CD4-positive, CD25-positive, alpha-beta regulatory T cell (primary cell): ENCODE measurements at regions not wholly inside any gene's neighbourhood (a gene's known extent, or its start where the extent isn't known, plus 50 kb on each side); places are given as distances from the start of the nearest gene placed in this dataset.

Source experiments
- ATAC-seq, 2 donors: fragments of 150-1000 bp; cut with Tn5 transposase; one replicate each; pipeline ENCODE4 v1.10.0; 2021; ENCODE audit warnings: low read depth in 2 of 2, moderate number of reproducible peaks in 2 of 2, moderate library complexity in 1 of 2
- DNase-seq, 3 donors: peaks; one replicate each; pipeline versions ENCODE4 v3.0.0 to v3.0.0-alpha.2; 2012 to 2022; ENCODE audit warnings: mixed read lengths in 1 of 3
- H3K27ac ChIP-seq: one replicate; pipeline ENCODE4 v1.7.0; 2013; ENCODE audit warnings: mild to moderate bottlenecking, low read length; ENCODE audit not compliant: insufficient read depth, poor library complexity, severe bottlenecking
- H3K27me3 ChIP-seq: one replicate; pipeline ENCODE4 v1.7.0; 2013; ENCODE audit warnings: low read length; ENCODE audit not compliant: control insufficient read depth, insufficient read depth
- H3K36me3 ChIP-seq: one replicate; pipeline ENCODE4 v1.7.0; 2013; ENCODE audit warnings: mild to moderate bottlenecking, low read length, moderate library complexity; ENCODE audit not compliant: control insufficient read depth, insufficient read depth
- H3K4me1 ChIP-seq: 2 replicates; pipeline ENCODE4 v1.7.0; 2013; ENCODE audit warnings: mild to moderate bottlenecking, low read length; ENCODE audit not compliant: insufficient read depth, control insufficient read depth, poor library complexity, severe bottlenecking
- H3K4me3 ChIP-seq: one replicate; pipeline ENCODE4 v1.7.0; 2013; ENCODE audit warnings: low read depth, mild to moderate bottlenecking, low read length, moderate library complexity
- H3K9me3 ChIP-seq, 2 experiments: 1 replicate in 1 of 2; 2 replicates in 1 of 2; pipeline ENCODE4 v1.7.0; 2013; ENCODE audit warnings: low read length in 2 of 2, mild to moderate bottlenecking in 1 of 2, moderate library complexity in 1 of 2; ENCODE audit not compliant: control insufficient read depth in 2 of 2
- H3K27ac Mint-ChIP-seq, 3 donors: one replicate each; pipeline ENCODE4 v1.8.0; 2020 to 2022; ENCODE audit warnings: mild to moderate bottlenecking in 3 of 3, mixed read lengths in 3 of 3, moderate library complexity in 2 of 3
- H3K27me3 Mint-ChIP-seq: one replicate; pipeline ENCODE4 v1.8.0; 2022; ENCODE audit warnings: mild to moderate bottlenecking, mixed read lengths
- H3K36me3 Mint-ChIP-seq: one replicate; pipeline ENCODE4 v1.8.0; 2020; ENCODE audit warnings: mixed read lengths
- H3K4me1 Mint-ChIP-seq, 4 donors: one replicate each; pipeline ENCODE4 v1.8.0; 2020 to 2022; ENCODE audit warnings: mixed read lengths in 4 of 4, mild to moderate bottlenecking in 1 of 4
- H3K4me3 Mint-ChIP-seq, 4 donors: one replicate each; pipeline ENCODE4 v1.8.0; 2020 to 2022; ENCODE audit warnings: mild to moderate bottlenecking in 4 of 4, mixed read lengths in 4 of 4, moderate library complexity in 3 of 4
- H3K9me3 Mint-ChIP-seq, 7 donors: one replicate each; pipeline ENCODE4 v1.8.0; 2020 to 2022; ENCODE audit warnings: mixed read lengths in 7 of 7, mild to moderate bottlenecking in 3 of 7, moderate library complexity in 2 of 7

- no peaks in the 10 kb centered on the region for H3K4me1 Mint-ChIP-seq
- H3K4me3 ChIP-seq = no peak overlapping the region
- no peaks in the 10 kb centered on the region for H3K27me3 Mint-ChIP-seq
- no peaks in the 10 kb centered on the region for H3K9me3 ChIP-seq
- no peak overlapping the region for H3K27ac Mint-ChIP-seq
- H3K9me3 Mint-ChIP-seq = peaks cover 0 to 14% (median 2%) of the 10 kb centered on the region in 7 donors
- no peaks in the 10 kb centered on the region for H3K36me3 ChIP-seq
- no peak overlapping the region for H3K4me3 Mint-ChIP-seq
- H3K27ac ChIP-seq = no peak overlapping the region
- no peaks in the 10 kb centered on the region for H3K27me3 ChIP-seq
- no peaks in the 10 kb centered on the region for H3K36me3 Mint-ChIP-seq
- no peak for DNase-seq
- no peaks in the 10 kb centered on the region for H3K4me1 ChIP-seq
- no peak for ATAC-seq
Observed at GRCh38 chr10:57715233-57715632, 552.5 kb downstream of the IPMK start.

- no peak overlapping the region for H3K27ac Mint-ChIP-seq
- no peaks in the 10 kb centered on the region for H3K27me3 Mint-ChIP-seq
- ATAC-seq (no peak), DNase-seq (no peak)
- H3K27ac ChIP-seq = no peak overlapping the region
- H3K27me3 ChIP-seq = no peaks in the 10 kb centered on the region
- H3K4me1 ChIP-seq = no peaks in the 10 kb centered on the region
- H3K9me3 ChIP-seq = no peaks in the 10 kb centered on the region
- no peaks in the 10 kb centered on the region for H3K4me1 Mint-ChIP-seq
- H3K4me3 ChIP-seq = no peak overlapping the region
- H3K9me3 Mint-ChIP-seq = peaks cover 0 to 6% (median 0%) of the 10 kb centered on the region in 7 donors
- H3K36me3 Mint-ChIP-seq = no peaks in the 10 kb centered on the region
- H3K4me3 Mint-ChIP-seq = no peak overlapping the region
- no peaks in the 10 kb centered on the region for H3K36me3 ChIP-seq
Observed at GRCh38 chr10:57707300-57707658, 560.4 kb downstream of the IPMK start.

- H3K9me3 Mint-ChIP-seq = peaks cover 0 to 6% (median 0%) of the 10 kb centered on the region in 7 donors
- H3K4me1 ChIP-seq = no peaks in the 10 kb centered on the region
- H3K36me3 Mint-ChIP-seq = no peaks in the 10 kb centered on the region
- ATAC-seq (no peak), DNase-seq (no peak)
- no peaks in the 10 kb centered on the region for H3K4me1 Mint-ChIP-seq
- no peaks in the 10 kb centered on the region for H3K36me3 ChIP-seq
- no peak overlapping the region for H3K4me3 Mint-ChIP-seq
- H3K27ac ChIP-seq = no peak overlapping the region
- no peaks in the 10 kb centered on the region for H3K27me3 ChIP-seq
- H3K27ac Mint-ChIP-seq = no peak overlapping the region
- no peaks in the 10 kb centered on the region for H3K9me3 ChIP-seq
- H3K27me3 Mint-ChIP-seq = no peaks in the 10 kb centered on the region
- H3K4me3 ChIP-seq = no peak overlapping the region
Observed at GRCh38 chr10:57706576-57707299, 561.0 kb downstream of the IPMK start.

GRCh38 chr10:57706016-57706415 lies 561.7 kb downstream of the IPMK start:
- DNase-seq = no peak
- H3K4me3 Mint-ChIP-seq = no peak overlapping the region
- H3K36me3 Mint-ChIP-seq = no peaks in the 10 kb centered on the region
- peaks cover 0 to 6% (median 0%) of the 10 kb centered on the region in 7 donors for H3K9me3 Mint-ChIP-seq
- Histone ChIP-seq H3K9me3 (no peaks in the 10 kb centered on the region), H3K27ac (no peak overlapping the region), H3K36me3 (no peaks in the 10 kb centered on the region), H3K27me3 (no peaks in the 10 kb centered on the region), H3K4me3 (no peak overlapping the region), H3K4me1 (no peaks in the 10 kb centered on the region)
- no peaks in the 10 kb centered on the region for H3K4me1 Mint-ChIP-seq
- no peaks in the 10 kb centered on the region for H3K27me3 Mint-ChIP-seq
- H3K27ac Mint-ChIP-seq = no peak overlapping the region
- ATAC-seq = no peak

GRCh38 chr10:57699944-57700343 lies 567.8 kb downstream of the IPMK start:
- Histone ChIP-seq H3K9me3 (no peaks in the 10 kb centered on the region), H3K36me3 (no peaks in the 10 kb centered on the region), H3K27me3 (no peaks in the 10 kb centered on the region), H3K4me1 (no peaks in the 10 kb centered on the region), H3K27ac (no peak overlapping the region), H3K4me3 (no peak overlapping the region)
- H3K4me3 Mint-ChIP-seq = no peak overlapping the region
- DNase-seq = no peak
- no peak overlapping the region for H3K27ac Mint-ChIP-seq
- H3K36me3 Mint-ChIP-seq = no peaks in the 10 kb centered on the region
- no peak for ATAC-seq
- no peaks in the 10 kb centered on the region for H3K4me1 Mint-ChIP-seq
- no peaks in the 10 kb centered on the region for H3K27me3 Mint-ChIP-seq
- peaks cover 0 to 8% (median 3%) of the 10 kb centered on the region in 7 donors for H3K9me3 Mint-ChIP-seq

GRCh38 chr10:57696641-57697040 lies 571.1 kb downstream of the IPMK start:
- H3K4me3 ChIP-seq = no peak overlapping the region
- H3K27me3 ChIP-seq = no peaks in the 10 kb centered on the region
- no peaks in the 10 kb centered on the region for H3K4me1 ChIP-seq
- H3K27ac ChIP-seq = no peak overlapping the region
- H3K4me3 Mint-ChIP-seq = no peak overlapping the region
- no peaks in the 10 kb centered on the region for H3K4me1 Mint-ChIP-seq
- H3K27ac Mint-ChIP-seq = no peak overlapping the region
- peaks cover 2 to 10% (median 3%) of the 10 kb centered on the region in 7 donors for H3K9me3 Mint-ChIP-seq
- H3K36me3 Mint-ChIP-seq = no peaks in the 10 kb centered on the region
- H3K36me3 ChIP-seq = no peaks in the 10 kb centered on the region
- no peak for ATAC-seq
- no peak for DNase-seq
- no peaks in the 10 kb centered on the region for H3K27me3 Mint-ChIP-seq
- no peaks in the 10 kb centered on the region for H3K9me3 ChIP-seq

- Histone ChIP-seq H3K4me3 (no peak overlapping the region), H3K4me1 (no peaks in the 10 kb centered on the region), H3K9me3 (no peaks in the 10 kb centered on the region), H3K36me3 (no peaks in the 10 kb centered on the region), H3K27me3 (no peaks in the 10 kb centered on the region), H3K27ac (no peak overlapping the region)
- H3K27me3 Mint-ChIP-seq = no peaks in the 10 kb centered on the region
- H3K4me1 Mint-ChIP-seq = no peaks in the 10 kb centered on the region
- ATAC-seq = no peak
- H3K9me3 Mint-ChIP-seq = peaks cover 2 to 13% (median 3%) of the 10 kb centered on the region in 7 donors
- no peak overlapping the region for H3K4me3 Mint-ChIP-seq
- DNase-seq = no peak
- H3K36me3 Mint-ChIP-seq = no peaks in the 10 kb centered on the region
- no peak overlapping the region for H3K27ac Mint-ChIP-seq
Observed at GRCh38 chr10:57694956-57695608, 572.6 kb downstream of the IPMK start.
